ENCODE measurements at regions not wholly inside any gene's neighbourhood (a gene's known extent, or its start where the extent isn't known, plus 50 kb on each side); places are given as distances from the start of the nearest gene placed in this dataset.
"Not testable (repeated sequence)": the region's sequence is repeated elsewhere in the genome, so short reads cannot be mapped to it uniquely, and the experiment has no call there.

- no peak for DNase-seq (ENCODE audit: low spot score in 2 of 2)
- Histone ChIP-seq H3K27ac (peak overlapping the region; percentile 6 to 26), H3K27me3 (no peaks in the 10 kb centered on the region), H3K36me3 (no peaks in the 10 kb centered on the region), H3K9me3 (peaks cover 0 to 14% of the 10 kb centered on the region in 2 donors), H3K4me1 (peaks cover 0 to 2% of the 10 kb centered on the region in 2 donors), H3K4me3 (no peak overlapping the region)
- intact Hi-C loops (cut with DNase I) = no loop called here
- TF ChIP-seq CTCF (IDR thresholded peaks at IDR 0.05) = no peak
Measured at GRCh38 chr4:159416996-159417395, 314.1 kb downstream of the RAPGEF2 start.

- TF ChIP-seq CTCF (IDR thresholded peaks at IDR 0.05) = no peak
- H3K27me3 ChIP-seq = no peaks in the 10 kb centered on the region
- H3K36me3 ChIP-seq = no peaks in the 10 kb centered on the region
- intact Hi-C loops (cut with DNase I) = no loop called here
- H3K27ac ChIP-seq = no peak overlapping the region
- no peak for DNase-seq (ENCODE audit: low spot score in 2 of 2)
- no peak overlapping the region for H3K4me3 ChIP-seq
- H3K4me1 ChIP-seq = peaks cover 0 to 2% of the 10 kb centered on the region in 2 donors
- peaks cover 0 to 14% of the 10 kb centered on the region in 2 donors for H3K9me3 ChIP-seq
Measured at GRCh38 chr4:159420162-159421057, 317.5 kb downstream of the RAPGEF2 start.

- H3K4me3 ChIP-seq; intact Hi-C loops (cut with DNase I); H3K4me1 ChIP-seq; H3K27me3 ChIP-seq; DNase-seq (ENCODE audit: low spot score in 2 of 2); H3K36me3 ChIP-seq; H3K27ac ChIP-seq: not testable (repeated sequence)
- peaks cover 0 to 14% of the 10 kb centered on the region in 2 donors for H3K9me3 ChIP-seq
Measured at GRCh38 chr4:159421058-159421419, 318.2 kb downstream of the RAPGEF2 start.

- Histone ChIP-seq H3K27me3 (no peaks in the 10 kb centered on the region), H3K9me3 (peaks cover 0 to 14% of the 10 kb centered on the region in 2 donors), H3K4me1 (peaks cover 0 to 2% of the 10 kb centered on the region in 2 donors), H3K36me3 (no peaks in the 10 kb centered on the region), H3K27ac (no peak overlapping the region), H3K4me3 (no peak overlapping the region)
- no peak for TF ChIP-seq CTCF (IDR thresholded peaks at IDR 0.05)
- intact Hi-C loops (cut with DNase I) = no loop called here
- no peak for DNase-seq (ENCODE audit: low spot score in 2 of 2)
Measured at GRCh38 chr4:159422019-159422418, 319.1 kb downstream of the RAPGEF2 start.

- Histone ChIP-seq H3K9me3 (peaks cover 0 to 14% of the 10 kb centered on the region in 2 donors), H3K27ac (no peak overlapping the region), H3K27me3 (no peaks in the 10 kb centered on the region), H3K36me3 (no peaks in the 10 kb centered on the region), H3K4me3 (no peak overlapping the region), H3K4me1 (peaks cover 0 to 1% of the 10 kb centered on the region in 2 donors)
- TF ChIP-seq CTCF (IDR thresholded peaks at IDR 0.05) = no peak
- intact Hi-C loops (cut with DNase I) = no loop called here
- DNase-seq (ENCODE audit: low spot score in 2 of 2) = no peak
Measured at GRCh38 chr4:159422626-159423025, 319.7 kb downstream of the RAPGEF2 start.

GRCh38 chr4:159425737-159426305 lies 322.9 kb downstream of the RAPGEF2 start:
- no peak overlapping the region for H3K27ac ChIP-seq
- intact Hi-C loops (cut with DNase I) = no loop called here
- H3K36me3 ChIP-seq = no peaks in the 10 kb centered on the region
- DNase-seq (ENCODE audit: low spot score in 2 of 2) = no peak
- no peaks in the 10 kb centered on the region for H3K4me1 ChIP-seq
- no peak overlapping the region for H3K4me3 ChIP-seq
- no peaks in the 10 kb centered on the region for H3K9me3 ChIP-seq
- H3K27me3 ChIP-seq = no peaks in the 10 kb centered on the region
- TF ChIP-seq CTCF (IDR thresholded peaks at IDR 0.05) = no peak

All from ascending aorta (tissue), 2 donors.